NCI-H460 (cell line): ENCODE measurements at regions not wholly inside any gene's neighbourhood (a gene's known extent, or its start where the extent isn't known, plus 50 kb on each side); places are given as distances from the start of the nearest gene placed in this dataset.

Source experiments
- DNase-seq: peaks from one replicate; pipeline ENCODE4 v3.0.0-alpha.2; 2016; ENCODE audit warnings: low read depth; ENCODE audit errors: extremely low read depth

DNA sequence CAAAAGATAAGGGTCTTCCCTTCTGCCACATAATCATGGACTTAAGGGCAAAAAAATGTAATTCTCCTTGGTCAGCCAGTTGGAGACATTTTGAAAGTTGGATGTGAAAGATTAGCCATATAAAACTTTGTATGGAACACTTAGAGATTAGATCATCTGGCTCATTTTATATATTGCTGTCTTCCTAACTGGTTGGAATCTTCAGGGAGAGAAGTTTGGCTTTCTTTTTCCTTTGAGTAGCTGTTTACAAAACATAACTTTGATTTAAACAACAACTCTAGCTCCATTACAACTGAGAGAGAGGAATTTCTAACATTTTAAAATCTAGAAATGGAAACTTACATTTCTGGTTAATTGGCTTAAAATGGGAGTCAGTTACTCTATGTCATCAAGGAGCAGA, 132.7 kb downstream of the RDH14 start:
- no peak for DNase-seq

DNA sequence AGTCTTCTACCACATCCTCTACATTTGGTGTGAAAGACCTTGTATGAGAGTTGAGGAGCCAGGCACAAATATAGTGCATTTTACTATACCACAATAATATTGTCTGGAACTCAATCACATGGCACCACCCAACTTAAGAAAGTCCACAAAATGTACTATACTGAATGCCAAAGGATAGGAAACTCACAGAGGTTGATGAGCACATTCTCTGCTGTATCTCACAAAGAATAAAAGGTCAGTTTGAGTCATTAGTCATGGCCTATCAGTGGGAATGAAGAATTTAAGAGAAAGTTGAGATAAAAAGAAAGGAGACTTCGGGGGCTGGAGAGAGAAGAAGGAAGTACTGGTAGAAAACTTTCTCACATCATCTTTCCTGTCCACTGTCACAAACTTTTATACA, 134.3 kb downstream of the RDH14 start:
- DNase-seq: no peak

DNA sequence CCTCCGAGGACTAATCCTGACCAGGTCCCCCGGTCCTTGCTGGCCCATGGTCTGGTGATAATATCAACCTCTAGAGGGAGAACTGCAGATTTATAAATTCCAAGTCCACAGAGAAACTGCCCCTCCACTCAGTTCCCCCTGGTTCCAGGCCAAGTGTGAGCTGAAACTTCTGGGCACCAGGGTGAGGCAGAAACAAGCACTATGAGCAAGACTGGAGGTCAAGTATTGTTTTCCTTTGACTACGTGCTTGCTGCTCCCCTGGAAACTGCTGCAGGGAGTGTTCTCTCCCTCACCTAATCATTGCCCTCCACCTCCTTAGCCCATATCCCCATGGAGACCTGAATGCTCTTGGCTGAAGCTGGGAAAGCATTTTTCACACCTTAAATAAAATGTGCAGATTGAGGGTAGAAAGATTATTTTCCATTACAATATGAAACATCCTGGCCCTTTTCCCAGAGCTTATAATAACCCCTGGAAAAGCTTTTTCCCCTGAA, 135.2 kb downstream of the RDH14 start:
- DNase-seq: no peak

DNA sequence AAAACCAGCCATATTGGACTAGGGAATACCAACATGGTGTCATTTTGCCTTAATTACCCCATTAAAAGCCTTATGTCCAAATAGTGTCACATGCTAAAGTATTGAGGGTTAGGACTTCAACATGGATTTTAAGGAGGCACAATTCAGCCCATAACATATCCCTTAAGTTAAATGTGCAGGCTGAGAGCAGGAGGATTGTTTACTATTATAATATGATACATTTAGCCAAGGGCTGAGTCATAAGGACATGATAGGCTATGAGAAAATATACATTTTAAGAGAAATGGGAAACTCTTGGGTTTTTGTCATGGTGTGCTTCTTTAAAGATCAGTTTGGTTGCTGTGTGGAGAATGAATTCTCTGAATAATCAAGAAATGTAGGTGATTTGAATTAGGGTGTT, 136.8 kb downstream of the RDH14 start:
- no peak for DNase-seq

DNA sequence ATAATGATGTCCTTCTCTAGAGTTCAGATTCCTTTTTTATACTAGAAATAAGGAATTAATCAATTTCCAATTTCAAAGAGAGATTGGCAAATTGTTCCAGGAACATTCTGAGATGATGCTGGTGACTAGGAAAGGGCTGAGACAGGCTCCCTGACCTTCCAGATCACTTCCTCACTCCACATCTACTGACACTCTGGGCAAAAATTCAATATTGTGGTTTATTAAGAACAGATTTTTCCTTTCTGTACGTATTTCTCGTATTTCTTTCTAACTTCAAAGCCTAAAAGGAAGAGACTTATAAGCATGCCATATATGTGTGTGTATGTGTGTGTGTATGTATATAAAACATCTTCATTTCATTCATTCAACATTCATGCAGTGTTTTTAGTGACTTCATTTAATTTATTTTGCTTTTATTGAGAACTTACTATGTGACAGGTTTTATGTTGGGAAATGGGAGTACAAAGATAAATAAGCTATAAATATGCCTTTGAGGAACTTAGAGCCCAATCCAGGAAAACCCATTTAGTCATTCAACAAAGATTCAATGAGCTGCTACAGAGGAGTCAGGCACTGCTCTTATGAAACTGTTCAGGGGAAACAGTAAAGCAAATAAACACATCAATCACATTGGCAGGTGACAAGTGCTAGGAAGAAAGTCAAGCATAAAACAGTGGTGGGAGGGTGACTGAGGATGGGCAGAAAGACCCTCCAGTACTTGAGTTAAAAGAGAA, 137.9 kb downstream of the RDH14 start:
- DNase-seq: no peak

DNA sequence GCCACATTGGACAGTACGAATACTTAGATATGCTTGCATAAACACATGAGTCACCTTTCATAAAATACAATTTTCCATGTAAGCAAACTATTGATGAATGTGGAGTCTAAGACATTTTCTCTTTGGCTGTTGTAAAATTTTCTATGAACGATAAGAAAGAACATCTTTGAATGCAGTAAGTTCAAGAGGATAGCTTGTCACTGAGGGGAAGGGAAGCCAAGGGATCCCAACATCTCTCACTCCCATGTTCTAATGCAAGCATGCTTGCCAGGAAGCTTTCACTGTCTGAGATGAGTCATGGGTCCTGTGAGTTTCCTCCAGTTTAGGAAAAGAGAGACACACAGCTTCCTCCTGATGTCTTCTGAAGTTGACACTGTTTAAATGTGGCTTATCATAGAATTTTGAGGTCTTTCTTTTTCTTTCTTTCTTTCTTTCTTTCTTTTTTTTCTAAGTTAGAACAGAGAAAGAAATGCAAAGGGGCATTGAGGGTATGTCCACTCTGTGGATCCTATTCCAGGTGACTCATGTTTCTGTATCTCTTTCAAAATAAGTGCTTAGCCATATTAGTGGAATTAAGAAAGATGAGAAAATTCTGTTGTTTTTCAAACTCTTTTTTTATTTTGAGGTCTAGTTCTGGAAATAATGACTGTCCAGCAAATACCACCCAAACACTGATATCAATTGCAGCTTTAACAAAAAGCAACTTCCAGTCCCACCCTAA, 146.6 kb downstream of the RDH14 start:
- peak; percentile 41 for DNase-seq

DNA sequence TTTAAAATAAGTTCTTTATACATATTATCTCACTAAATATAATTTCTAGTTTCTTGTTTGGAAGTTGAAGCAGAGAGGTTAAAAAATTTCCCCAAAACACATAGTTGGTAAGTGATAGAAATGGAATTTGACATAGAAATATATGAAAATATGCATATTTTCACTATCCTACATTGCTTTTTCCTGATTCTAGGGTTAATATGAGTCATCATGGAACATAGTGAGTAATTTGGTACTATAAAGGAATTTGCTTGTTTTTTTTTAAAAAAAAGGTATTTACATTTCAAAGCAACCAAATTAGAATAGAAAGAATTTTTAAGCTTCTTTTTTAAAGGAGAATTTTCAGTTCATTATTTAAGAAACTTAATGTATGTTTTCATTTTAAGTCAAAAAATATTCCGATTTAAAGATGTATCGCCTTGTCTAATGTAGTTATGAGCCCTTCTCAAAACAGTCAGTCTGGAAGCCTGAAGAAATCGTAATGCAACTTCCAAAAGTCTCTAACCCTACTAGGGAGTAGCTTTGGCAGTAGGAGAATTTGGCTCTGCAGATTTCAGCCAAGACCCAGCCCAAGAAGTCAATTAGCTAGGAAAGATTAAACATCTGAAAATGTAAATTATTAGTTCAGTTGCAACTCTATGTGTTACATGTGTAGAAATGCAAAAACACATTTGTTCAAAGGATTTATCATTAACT, 147.3 kb downstream of the RDH14 start:
- no peak for DNase-seq

DNA sequence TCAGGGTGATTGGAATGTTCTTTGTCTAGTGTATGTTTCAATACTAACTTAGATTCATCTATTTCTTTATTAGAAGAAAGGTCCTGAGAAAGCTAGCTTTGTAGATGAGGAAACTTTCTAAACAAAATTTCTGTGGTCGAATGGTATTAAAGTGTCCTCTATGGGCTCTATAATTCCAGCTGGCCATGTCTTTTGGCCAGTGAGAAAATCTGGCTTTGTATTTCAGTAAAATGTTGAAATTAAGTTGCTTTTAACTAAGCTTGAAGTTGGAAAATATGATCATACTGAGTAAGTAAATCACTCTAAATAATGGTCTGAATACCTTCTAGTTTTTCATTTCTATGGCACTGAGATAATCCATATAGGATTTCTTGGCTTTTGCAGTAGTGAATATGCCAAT, 148.8 kb downstream of the RDH14 start:
- DNase-seq: no peak

DNA sequence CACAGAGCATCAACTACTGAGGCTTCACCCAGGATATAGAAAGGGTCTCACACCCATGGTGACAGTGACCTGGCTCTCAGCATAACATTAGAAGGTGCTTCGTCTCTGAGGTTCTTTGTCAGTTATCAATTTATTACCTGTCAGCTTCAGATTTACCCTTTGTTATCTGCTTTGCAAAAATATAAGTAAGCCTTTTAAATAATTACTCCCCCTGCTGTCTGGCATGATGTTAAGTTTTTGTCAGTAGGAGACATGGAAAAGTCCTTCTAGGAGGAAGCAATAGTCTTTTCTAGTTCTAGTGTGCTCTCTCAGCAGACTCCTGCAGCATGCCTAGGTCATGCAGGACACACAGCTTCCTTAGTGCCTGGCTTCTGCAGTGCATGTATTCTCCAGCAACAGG, 149.9 kb downstream of the RDH14 start:
- no peak for DNase-seq

DNA sequence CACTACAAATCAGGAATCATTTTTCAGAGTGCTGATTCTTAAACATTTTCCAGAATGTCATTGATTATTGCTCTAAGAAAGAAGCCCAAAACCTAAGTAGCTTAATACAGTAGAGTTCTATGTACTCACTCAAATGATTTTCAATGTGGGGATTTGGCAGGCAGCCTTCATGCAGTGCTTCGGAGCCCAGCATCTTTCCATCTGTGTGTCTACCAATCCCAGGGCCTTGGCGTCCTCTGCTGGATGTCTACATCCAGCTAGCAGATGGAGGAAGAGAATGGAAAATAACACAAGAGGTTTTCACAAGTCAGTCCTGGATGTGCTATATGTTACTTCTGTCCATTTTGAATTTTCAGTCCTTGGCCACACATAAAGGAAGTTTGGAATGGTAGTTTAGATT, 151.8 kb downstream of the RDH14 start:
- no peak for DNase-seq

DNA sequence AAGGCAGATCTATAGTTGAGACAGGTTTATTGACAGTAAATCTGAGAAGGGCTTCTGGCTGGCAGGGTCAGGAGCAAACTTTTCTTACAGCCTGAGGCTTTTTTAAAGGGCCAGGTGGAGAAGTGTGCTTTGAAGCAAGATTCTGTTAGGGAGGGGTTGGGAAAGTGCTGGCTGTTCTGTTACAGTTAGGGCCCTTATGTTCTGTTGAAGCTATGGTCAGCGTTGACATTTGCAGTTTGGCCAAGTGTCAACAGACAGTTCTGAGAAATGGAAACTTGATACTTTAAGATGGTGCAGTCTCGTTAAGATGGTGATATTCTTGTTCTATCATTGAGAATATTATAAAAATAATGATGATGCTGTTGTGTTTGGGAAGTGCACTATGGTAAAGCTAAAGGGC, 154.2 kb downstream of the RDH14 start:
- DNase-seq: no peak

DNA sequence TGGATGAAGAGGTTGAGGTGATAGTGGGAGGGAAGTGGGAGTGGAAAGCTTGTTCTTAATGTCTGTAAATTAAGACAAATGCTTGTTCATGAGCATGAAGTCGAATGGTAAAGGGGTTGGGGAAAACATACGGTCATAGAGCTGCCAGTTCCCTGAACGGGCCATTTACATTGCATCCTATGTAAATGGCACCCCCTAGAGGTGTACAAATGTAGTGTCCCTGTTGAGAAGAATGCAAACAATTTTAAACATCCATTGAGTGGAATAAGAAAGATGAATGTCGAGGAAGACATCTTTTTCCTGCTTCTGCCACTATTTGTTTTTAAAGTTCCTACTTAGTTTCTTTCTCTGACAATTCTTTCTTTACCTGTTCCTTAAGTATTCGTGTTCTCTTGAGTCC, 155.7 kb downstream of the RDH14 start:
- DNase-seq: no peak

DNA sequence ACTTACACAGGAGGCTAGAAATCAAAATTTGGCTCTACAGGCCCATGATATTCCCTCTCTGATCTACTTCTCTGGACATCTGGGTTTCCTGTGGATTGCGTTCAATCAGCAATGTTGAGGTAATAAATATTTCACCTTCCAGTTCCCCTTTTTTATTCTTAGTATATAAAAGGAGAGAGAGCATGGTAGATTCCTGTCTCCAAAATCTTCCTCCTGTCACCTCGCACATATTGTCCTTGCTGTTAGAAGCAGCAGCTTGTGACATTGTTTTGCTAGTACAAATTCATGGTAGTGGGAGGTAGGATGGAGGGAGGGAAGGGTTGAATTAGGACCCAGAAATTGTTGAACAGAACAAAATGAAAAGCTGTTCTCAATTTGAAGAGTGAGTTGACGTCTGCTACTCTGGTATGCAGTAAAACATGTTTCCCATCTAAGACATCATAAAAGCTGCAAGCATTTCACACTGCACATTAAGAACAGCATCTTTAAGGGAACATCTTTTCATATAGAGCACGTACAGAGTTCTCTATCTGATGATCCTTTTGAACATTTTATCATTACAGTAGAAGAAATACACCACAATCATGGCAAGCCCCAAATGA, 156.4 kb downstream of the RDH14 start:
- DNase-seq: no peak

DNA sequence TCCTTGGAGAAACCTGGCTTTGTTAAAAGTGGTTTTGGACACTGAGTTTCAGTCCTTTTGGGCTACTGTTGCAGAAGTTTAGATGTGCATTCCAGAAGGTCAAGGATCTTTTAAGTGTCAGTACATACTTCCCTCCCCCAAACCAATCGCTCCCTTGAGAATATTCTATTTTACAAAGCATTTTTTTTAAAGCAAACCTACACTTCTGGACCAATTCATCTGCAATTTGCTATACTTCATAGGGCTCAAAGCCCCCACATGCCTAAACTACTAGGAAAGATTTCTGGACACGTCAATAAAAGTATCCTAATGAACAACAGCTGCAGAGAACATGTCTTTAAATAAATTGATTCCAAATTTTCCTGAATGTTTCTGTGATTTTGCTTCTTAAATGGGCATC, 157.6 kb downstream of the RDH14 start:
- DNase-seq: no peak

DNA sequence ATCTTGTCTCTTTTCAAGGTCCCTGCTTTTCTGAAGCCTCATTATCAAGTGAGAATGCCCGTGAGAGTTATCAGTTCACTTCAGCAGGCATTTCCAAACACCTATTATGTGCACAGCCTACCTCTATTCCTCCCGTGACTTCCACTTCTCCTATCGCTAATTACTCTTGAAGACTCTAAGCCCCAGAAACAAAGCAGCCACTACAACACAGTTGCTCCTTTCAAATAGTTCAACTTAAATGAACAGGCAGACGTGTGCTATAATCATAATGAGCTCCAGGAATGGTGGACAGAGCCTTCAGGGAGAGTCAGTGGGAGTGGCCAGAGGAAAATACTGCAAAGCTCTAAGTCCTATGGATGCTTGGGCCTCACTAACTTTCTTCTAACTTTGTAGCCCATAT, 159.0 kb downstream of the RDH14 start:
- DNase-seq: no peak

DNA sequence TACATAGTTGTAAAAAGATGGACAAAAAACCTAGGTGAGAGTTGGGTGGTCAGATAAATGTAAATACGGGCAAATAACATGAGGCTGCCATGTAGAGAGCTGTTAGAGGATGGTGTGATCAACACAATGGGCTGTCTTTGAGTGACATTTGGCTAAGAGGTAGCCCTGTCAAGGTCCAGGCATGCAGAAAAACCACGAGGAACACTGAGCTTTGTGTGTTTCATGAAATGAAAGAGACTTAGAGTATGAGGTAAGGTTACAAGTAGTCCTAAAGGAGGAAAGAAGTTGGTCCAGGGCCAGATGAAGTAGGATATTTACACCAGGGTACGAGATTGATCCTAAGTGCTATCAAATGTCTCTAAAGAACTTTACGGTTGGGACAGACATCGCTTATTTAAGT, 160.9 kb downstream of the RDH14 start:
- DNase-seq: no peak

DNA sequence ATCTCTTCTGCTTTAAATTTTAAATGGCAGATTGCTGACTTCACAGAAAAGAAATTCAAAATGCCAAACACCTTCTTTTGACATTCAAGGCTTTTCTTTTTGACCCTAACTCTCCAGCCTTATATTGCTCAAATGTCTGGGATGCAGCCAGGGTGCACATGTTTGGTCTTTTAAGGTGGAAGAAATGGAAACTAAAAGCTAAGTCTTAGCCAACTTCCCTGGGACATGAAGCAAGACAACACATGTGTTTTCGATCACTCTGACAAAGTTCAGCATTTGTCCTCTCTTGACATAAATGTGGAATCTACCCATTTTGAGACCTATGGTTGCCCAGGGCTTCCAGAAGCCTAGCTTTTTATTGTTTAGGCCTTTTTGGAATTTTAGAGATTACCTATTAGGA, 161.6 kb downstream of the RDH14 start:
- DNase-seq: no peak

DNA sequence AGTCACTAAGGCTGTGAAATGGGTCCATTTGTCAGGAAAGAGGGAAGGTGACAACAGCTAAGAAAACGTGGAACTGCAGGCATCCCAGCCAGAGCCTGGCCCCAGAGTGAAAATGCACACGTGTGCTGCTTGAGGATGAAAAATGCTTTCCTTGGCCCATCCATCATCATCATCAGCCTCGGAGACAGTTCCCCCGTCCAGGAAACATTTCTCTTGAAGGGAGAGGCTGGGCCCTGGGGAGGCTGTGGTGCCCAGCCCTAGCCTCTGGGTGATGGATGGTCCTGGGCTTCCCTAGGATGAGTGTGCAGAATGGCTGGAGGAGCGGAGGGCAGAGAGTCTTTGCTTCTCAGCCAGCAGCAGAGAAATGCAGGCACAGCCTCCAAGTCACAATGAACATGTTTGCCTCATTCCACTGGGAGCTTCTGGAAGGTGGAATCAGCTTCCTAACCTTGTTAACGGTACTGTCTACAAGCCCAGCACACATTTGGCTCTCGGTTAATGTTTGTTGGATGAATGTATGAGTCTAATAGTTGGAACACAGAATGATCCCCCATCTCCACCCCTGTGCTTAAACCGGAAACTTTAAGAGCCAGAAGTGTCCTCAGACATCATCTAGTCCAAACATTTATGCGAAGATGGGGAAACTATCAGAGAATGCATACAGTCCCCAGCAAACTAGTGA, 164.0 kb downstream of the RDH14 start:
- no peak for DNase-seq

DNA sequence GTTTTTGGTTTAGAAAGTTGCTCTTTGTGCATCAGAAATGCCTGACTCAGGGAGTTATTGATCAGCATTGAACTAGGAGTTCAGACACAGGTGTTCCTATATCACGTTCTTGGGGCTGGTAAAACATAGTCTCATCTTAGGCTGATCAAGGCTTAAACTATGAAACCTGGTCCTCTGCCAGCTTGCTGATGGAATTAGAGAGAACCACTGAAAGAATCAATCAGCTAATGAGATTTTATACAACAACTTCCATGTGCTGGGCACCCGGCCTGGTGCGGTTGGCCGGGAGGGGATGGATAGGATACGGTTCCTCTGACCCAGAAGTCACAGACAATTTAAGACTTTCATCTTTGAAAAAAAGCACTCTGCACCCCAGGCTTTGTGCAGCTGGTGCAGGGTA, 164.9 kb downstream of the RDH14 start:
- no peak for DNase-seq

DNA sequence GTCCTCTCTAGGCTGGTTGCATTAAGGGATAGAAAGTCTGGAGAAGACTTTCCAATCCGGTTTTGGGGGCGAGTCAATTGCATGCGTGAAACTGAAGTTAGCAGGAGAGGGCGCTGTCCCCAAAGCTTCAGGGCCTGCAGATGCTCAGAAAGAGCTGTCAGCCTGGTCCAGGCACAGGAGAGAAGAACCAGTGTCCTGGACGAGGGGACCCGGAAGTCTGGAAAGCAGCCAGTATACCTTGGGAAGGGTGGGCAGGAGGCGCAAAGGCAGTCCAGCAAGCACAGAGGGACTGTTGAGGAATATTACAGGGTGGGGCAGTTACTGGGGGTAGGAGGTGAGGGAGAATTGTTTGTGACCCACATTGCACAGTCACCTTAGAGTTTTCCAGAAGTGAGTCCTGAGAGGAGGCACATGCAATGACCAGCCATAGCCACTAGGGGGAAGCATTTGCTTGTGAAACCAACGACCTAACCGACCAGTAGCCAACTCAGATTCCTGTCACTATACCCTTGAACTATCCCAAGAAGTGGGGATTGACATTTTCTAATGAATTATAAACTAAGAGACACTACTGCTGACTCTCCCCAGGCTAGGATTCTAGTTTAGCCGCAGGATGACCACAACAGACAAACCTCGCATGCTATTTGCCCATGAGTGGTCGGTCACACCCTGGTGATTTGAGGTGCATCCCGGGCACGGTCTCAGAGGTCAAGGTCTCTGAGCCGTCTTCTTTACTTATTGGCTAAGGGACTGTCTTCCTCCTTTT, 172.8 kb downstream of the RDH14 start:
- peak; percentile 80 for DNase-seq
